Spleen (tissue), 11 donors: ENCODE measurements at regions not wholly inside any gene's neighbourhood (a gene's known extent, or its start where the extent isn't known, plus 50 kb on each side); places are given as distances from the start of the nearest gene placed in this dataset.

ENCODE experiments used
- DNase-seq: peaks from one replicate; pipeline ENCODE4 v3.0.0-alpha.2; 2020
- H3K27ac ChIP-seq, 8 donors: fragments of 200-600 bp; sonication (generic) in 7 of 8; 1 replicate in 4 of 8; 2 replicates in 4 of 8; pipeline versions ENCODE4 v1.5.0 to v1.8.0; 2016 to 2021; ENCODE audit warnings: inconsistent platforms in 4 of 8, mild to moderate bottlenecking in 4 of 8, moderate library complexity in 1 of 8
- H3K27me3 ChIP-seq, 7 donors: fragments of 200-600 bp; sonication (generic) in 6 of 7; replicated peaks in 1 of 7; 1 replicate in 4 of 7; 2 replicates in 3 of 7; pipeline versions ENCODE4 v1.5.0 to v1.8.0; 2016 to 2021; ENCODE audit warnings: inconsistent platforms in 3 of 7, mild to moderate bottlenecking in 1 of 7
- H3K36me3 ChIP-seq, 6 donors: fragments of 200-600 bp; sonication (generic) in 5 of 6; 1 replicate in 4 of 6; 2 replicates in 2 of 6; pipeline versions ENCODE4 v1.5.0 to v1.8.0; 2016 to 2021; ENCODE audit warnings: inconsistent platforms in 2 of 6
- H3K4me1 ChIP-seq, 6 donors: fragments of 200-600 bp; sonication (generic) in 5 of 6; 1 replicate in 3 of 6; 2 replicates in 3 of 6; pipeline versions ENCODE4 v1.5.0 to v1.8.0; 2016 to 2021; ENCODE audit warnings: inconsistent platforms in 3 of 6
- H3K4me3 ChIP-seq, 8 donors: fragments of 200-600 bp; sonication (generic) in 7 of 8; 1 replicate in 4 of 8; 2 replicates in 4 of 8; pipeline versions ENCODE4 v1.5.0 to v1.8.0; 2016 to 2021; ENCODE audit warnings: inconsistent platforms in 4 of 8, mild to moderate bottlenecking in 4 of 8, moderate library complexity in 2 of 8
- H3K9me3 ChIP-seq, 8 donors: fragments of 200-600 bp; sonication (generic) in 7 of 8; 1 replicate in 4 of 8; 2 replicates in 4 of 8; pipeline versions ENCODE4 v1.5.0 to v1.8.0; 2016 to 2021; ENCODE audit warnings: inconsistent platforms in 4 of 8
- CTCF ChIP-seq, 11 experiments: fragments of 200-600 bp in 7 of 11; fragments of 450-650 bp in 4 of 11; sonication (generic) in 4 of 11; IDR thresholded peaks in 8 of 11; conservative IDR thresholded peaks in 3 of 11; 1 replicate in 7 of 11; 2 replicates in 4 of 11; pipeline versions ENCODE4 v1.4.0 to v1.8.0; 2016 to 2021; ENCODE audit warnings: antibody characterized with exemption in 11 of 11, inconsistent platforms in 4 of 11, mild to moderate bottlenecking in 1 of 11
- POLR2A ChIP-seq, 3 donors: fragments of 450-650 bp; IDR thresholded peaks; one replicate each; pipeline ENCODE4 v1.5.1; 2017; ENCODE audit warnings: antibody characterized with exemption in 3 of 3, mild to moderate bottlenecking in 1 of 3
- POLR2AphosphoS5 ChIP-seq, 3 donors: sonication (generic); formaldehyde crosslinking; IDR thresholded peaks; one replicate each; pipeline ENCODE4 v1.5.1; 2017; ENCODE audit warnings: antibody characterized with exemption in 3 of 3
- WGBS, 5 donors: extraction: QIAGEN DNeasy Blood & Tissue Kit in 3 of 5; methylation state at CpG; one replicate each; pipeline versions ENCODE4 v1.1.5 to v1.1.7; 2013 to 2018; 5-methylcytosine and 5-hydroxymethylcytosine counted together
- intact Hi-C: fragments of 100-400 bp; cut with DNase I; formaldehyde crosslinking; loops from one replicate; pipeline ENCODE4 v1.15.0; 2023; ENCODE audit warnings: low total_unique reads
- donor health status: healthy with polysubstance abuse.
- donor health status: DM: no; HTN: no; CAD: no; lungs with moderate emphysema.
- donor health status: DM: no; HTN: no; CAD: no.
- donor health status: Bipolar disorder and iron deficiency.
- donor health status: healthy.
- donor health status: DM: no; HTN: no; CAD: no.
- donor health status: DM: yes; HTN: yes; CAD: no.

GRCh38 chr1:217105437-217105836, 382.2 kb upstream of the ESRRG start:
- Histone ChIP-seq H3K27me3 (no peaks in the 10 kb centered on the region), H3K27ac (no peak overlapping the region), H3K4me3 (no peak overlapping the region), H3K36me3 (no peaks in the 10 kb centered on the region), H3K4me1 (no peaks in the 10 kb centered on the region), H3K9me3 (no peaks in the 10 kb centered on the region)
- no peak for DNase-seq
- WGBS, 5 donors = 83 to 94% (median 89%) methylated on average over 5 of the region's 5 CpGs
- TF ChIP-seq POLR2A (IDR thresholded peaks at IDR 0.05) (no peak), POLR2AphosphoS5 (IDR thresholded peaks at IDR 0.05) (no peak), CTCF (IDR thresholded peaks at IDR 0.05 in 8 of 11, conservative IDR thresholded peaks at IDR 0.05 in 3 of 11) (no peak)
- intact Hi-C loops = no loop called here

DNA sequence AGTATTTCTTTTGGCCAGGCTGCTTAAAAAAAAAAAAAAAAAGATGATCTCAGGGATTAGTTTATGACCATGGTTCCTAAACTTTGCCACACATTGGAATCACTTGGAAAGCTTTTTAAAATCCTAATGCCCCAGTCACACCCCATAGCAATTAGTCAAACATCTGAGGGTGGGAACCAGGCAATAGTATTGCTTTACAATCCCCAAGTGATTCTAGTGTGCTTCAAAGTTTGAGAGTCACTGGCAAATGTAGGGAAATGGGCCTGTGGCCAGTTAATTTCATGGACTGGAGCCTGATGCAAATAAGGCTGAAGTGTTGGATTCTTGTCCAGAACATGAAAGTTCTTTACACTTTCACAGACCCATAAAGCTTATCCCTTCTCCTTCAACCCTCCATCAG, 374.6 kb upstream of the ESRRG start:
- Histone ChIP-seq H3K36me3 (no peaks in the 10 kb centered on the region), H3K9me3 (no peaks in the 10 kb centered on the region), H3K4me3 (no peak overlapping the region), H3K27me3 (no peaks in the 10 kb centered on the region), H3K4me1 (no peaks in the 10 kb centered on the region), H3K27ac (no peak overlapping the region)
- TF ChIP-seq POLR2AphosphoS5 (IDR thresholded peaks at IDR 0.05) = no peak
- no peak for TF ChIP-seq POLR2A (IDR thresholded peaks at IDR 0.05)
- TF ChIP-seq CTCF (IDR thresholded peaks at IDR 0.05 in 8 of 11, conservative IDR thresholded peaks at IDR 0.05 in 3 of 11) = no peak
- intact Hi-C loops = no loop called here
- no peak for DNase-seq

DNA sequence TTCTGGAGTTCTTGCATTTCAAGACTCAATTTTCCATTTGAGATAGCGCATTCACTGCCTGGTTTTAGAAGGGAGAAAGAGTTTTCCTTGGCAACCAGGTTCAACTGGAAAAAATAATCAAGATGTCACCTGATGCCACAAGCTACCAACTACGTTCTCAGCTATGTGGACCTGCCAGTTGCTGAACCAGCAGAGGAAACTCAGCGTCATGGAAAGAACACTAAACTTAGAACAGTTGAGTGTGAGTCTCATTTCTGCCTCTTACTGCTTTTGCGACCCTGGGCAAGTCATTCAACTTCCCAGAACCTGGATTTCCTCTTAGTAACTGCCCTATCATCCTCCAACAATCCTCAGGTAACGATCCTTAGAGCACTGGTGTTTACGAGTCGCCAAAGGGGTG, 373.0 kb upstream of the ESRRG start:
- no peaks in the 10 kb centered on the region for H3K4me1 ChIP-seq
- DNase-seq = no peak
- H3K27ac ChIP-seq = no peak overlapping the region
- 77 to 94% (median 85%) methylated on average over 7 of the region's 7 CpGs for WGBS, 5 donors
- no peaks in the 10 kb centered on the region for H3K9me3 ChIP-seq
- TF ChIP-seq CTCF (IDR thresholded peaks at IDR 0.05 in 8 of 11, conservative IDR thresholded peaks at IDR 0.05 in 3 of 11) = no peak
- peaks cover 0 to 4% (median 0%) of the 10 kb centered on the region in 7 donors for H3K27me3 ChIP-seq
- H3K36me3 ChIP-seq = no peaks in the 10 kb centered on the region
- H3K4me3 ChIP-seq = no peak overlapping the region
- intact Hi-C loops = no loop called here

- peaks cover 0 to 14% (median 4%) of the 10 kb centered on the region in 7 donors for H3K27me3 ChIP-seq
- TF ChIP-seq POLR2A (IDR thresholded peaks at IDR 0.05) (no peak), CTCF (IDR thresholded peaks at IDR 0.05 in 8 of 11, conservative IDR thresholded peaks at IDR 0.05 in 3 of 11) (no peak), POLR2AphosphoS5 (IDR thresholded peaks at IDR 0.05) (no peak)
- H3K27ac ChIP-seq = no peak overlapping the region
- no peak overlapping the region for H3K4me3 ChIP-seq
- DNase-seq = no peak
- H3K9me3 ChIP-seq = no peaks in the 10 kb centered on the region
- 74 to 93% (median 82%) methylated on average over 2 of the region's 2 CpGs for WGBS, 5 donors
- intact Hi-C loops = no loop called here
- no peaks in the 10 kb centered on the region for H3K36me3 ChIP-seq
- H3K4me1 ChIP-seq = peaks cover 0 to 6% (median 0%) of the 10 kb centered on the region in 6 donors
Observed at GRCh38 chr1:217095050-217095622, 371.9 kb upstream of the ESRRG start.
